Liver (tissue), 3 donors: ENCODE measurements at regions not wholly inside any gene's neighbourhood (a gene's known extent, or its start where the extent isn't known, plus 50 kb on each side); places are given as distances from the start of the nearest gene placed in this dataset.

Experiments used
- CTCF ChIP-seq: fragments of 150-350 bp; IDR thresholded peaks from 2 replicates; pipeline ENCODE4 v1.5.1; 2017; ENCODE audit warnings: improper control_type of control experiment, low read depth, low read length; ENCODE audit not compliant: missing input control
- MAX ChIP-seq: IDR thresholded peaks from 2 replicates; pipeline ENCODE4 v1.6.1; 2016; ENCODE audit warnings: antibody characterized with exemption
- SP1 ChIP-seq: IDR thresholded peaks from 2 replicates; pipeline ENCODE4 v1.6.1; 2018; ENCODE audit warnings: antibody characterized with exemption, mild to moderate bottlenecking
- donor health status: healthy.
- donor health status: healthy.

GRCh38 chr2:120793682-120794403 is 58.2 kb downstream of the GLI2 start:
- no peak for TF ChIP-seq CTCF
- TF ChIP-seq MAX, result no peak
- TF ChIP-seq SP1, result no peak
